ENCODE measurements at regions not wholly inside any gene's neighbourhood (a gene's known extent, or its start where the extent isn't known, plus 50 kb on each side); places are given as distances from the start of the nearest gene placed in this dataset.

GRCh38 chr5:120405923-120406322 lies 58.2 kb upstream of the PRR16 start:
- in situ Hi-C loops (cut with HindIII; ENCODE audit: low sequenced_read_pairs), result no loop called here
- no peak for DNase-seq (ENCODE audit: low spot score)

GRCh38 chr5:120413686-120414085 lies 50.4 kb upstream of the PRR16 start:
- DNase-seq (ENCODE audit: low spot score), result no peak
- in situ Hi-C loops (cut with HindIII; ENCODE audit: low sequenced_read_pairs), result no loop called here
